Suprapubic skin (tissue), 4 donors: ENCODE measurements at regions not wholly inside any gene's neighbourhood (a gene's known extent, or its start where the extent isn't known, plus 50 kb on each side); places are given as distances from the start of the nearest gene placed in this dataset.

ENCODE experiments used
- DNase-seq, 2 donors: peaks; one replicate each; pipeline ENCODE4 v3.0.0-alpha.2; 2019; ENCODE audit warnings: low spot score in 2 of 2
- H3K27ac ChIP-seq: fragments of 200-600 bp; sonication (generic); one replicate; pipeline ENCODE4 v1.5.1; 2019
- H3K27me3 ChIP-seq: fragments of 200-600 bp; sonication (generic); one replicate; pipeline ENCODE4 v1.5.1; 2019
- H3K36me3 ChIP-seq: fragments of 200-600 bp; sonication (generic); one replicate; pipeline ENCODE4 v1.5.1; 2019
- H3K4me1 ChIP-seq: fragments of 200-600 bp; sonication (generic); one replicate; pipeline ENCODE4 v1.5.1; 2019
- H3K4me3 ChIP-seq: fragments of 200-600 bp; sonication (generic); one replicate; pipeline ENCODE4 v1.5.1; 2019; ENCODE audit warnings: mild to moderate bottlenecking
- H3K9me3 ChIP-seq: fragments of 200-600 bp; sonication (generic); one replicate; pipeline ENCODE4 v1.5.1; 2019
- EP300 ChIP-seq: sonication (generic); formaldehyde crosslinking; IDR thresholded peaks from one replicate; pipeline ENCODE4 v1.6.1; 2017; ENCODE audit warnings: antibody characterized with exemption
- POLR2A ChIP-seq, 2 donors: fragments of 450-650 bp; IDR thresholded peaks; one replicate each; pipeline ENCODE4 v1.6.1; 2017; ENCODE audit warnings: antibody characterized with exemption in 2 of 2, mild to moderate bottlenecking in 2 of 2, moderate library complexity in 2 of 2
- POLR2AphosphoS5 ChIP-seq, 3 donors: sonication (generic); formaldehyde crosslinking; IDR thresholded peaks; one replicate each; pipeline ENCODE4 v1.6.1; 2017; ENCODE audit warnings: antibody characterized with exemption in 3 of 3
- WGBS: methylation state at CpG from one replicate; pipeline ENCODE4 v1.1.5; 2018; 5-methylcytosine and 5-hydroxymethylcytosine counted together
- TF ChIP-seq, protein P1 (sequence below), 2 donors: fragments of 200-600 bp in 1 of 2; fragments of 450-650 bp in 1 of 2; sonication (generic) in 1 of 2; IDR thresholded peaks; one replicate each; pipeline ENCODE4 v1.5.1; 2016 to 2019; ENCODE audit warnings: antibody characterized with exemption in 2 of 2, mild to moderate bottlenecking in 1 of 2, moderate library complexity in 1 of 2

DNA sequence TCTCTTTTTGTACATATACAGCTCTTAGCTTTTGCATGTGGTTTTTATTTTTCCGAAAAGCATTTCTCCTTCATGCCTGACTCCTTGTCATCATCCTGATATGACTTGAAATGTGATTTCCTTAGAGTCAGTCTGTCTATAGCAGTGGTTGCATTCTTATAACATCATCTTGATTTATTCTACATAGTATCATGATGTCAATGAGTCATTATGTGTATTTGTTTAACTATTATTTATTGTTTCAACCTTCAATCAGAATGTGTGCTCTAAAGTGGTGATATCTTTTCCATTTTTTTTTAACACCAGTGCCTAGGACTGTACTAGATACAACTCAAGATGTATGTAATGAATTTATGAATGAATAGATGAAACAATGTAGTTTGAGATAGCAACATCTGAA is 354.9 kb upstream of the CDH8 start:
- DNase-seq, result no peak
- H3K36me3 ChIP-seq, result no peaks in the 10 kb centered on the region
- WGBS, result 70% methylated on average over 1 of the region's 1 CpG
- no peaks in the 10 kb centered on the region for H3K4me1 ChIP-seq
- no peaks in the 10 kb centered on the region for H3K27me3 ChIP-seq
- TF ChIP-seq POLR2AphosphoS5 (IDR thresholded peaks at IDR 0.05) (no peak), POLR2A (IDR thresholded peaks at IDR 0.05) (no peak), EP300 (no peak)
- TF ChIP-seq, protein P1, sequence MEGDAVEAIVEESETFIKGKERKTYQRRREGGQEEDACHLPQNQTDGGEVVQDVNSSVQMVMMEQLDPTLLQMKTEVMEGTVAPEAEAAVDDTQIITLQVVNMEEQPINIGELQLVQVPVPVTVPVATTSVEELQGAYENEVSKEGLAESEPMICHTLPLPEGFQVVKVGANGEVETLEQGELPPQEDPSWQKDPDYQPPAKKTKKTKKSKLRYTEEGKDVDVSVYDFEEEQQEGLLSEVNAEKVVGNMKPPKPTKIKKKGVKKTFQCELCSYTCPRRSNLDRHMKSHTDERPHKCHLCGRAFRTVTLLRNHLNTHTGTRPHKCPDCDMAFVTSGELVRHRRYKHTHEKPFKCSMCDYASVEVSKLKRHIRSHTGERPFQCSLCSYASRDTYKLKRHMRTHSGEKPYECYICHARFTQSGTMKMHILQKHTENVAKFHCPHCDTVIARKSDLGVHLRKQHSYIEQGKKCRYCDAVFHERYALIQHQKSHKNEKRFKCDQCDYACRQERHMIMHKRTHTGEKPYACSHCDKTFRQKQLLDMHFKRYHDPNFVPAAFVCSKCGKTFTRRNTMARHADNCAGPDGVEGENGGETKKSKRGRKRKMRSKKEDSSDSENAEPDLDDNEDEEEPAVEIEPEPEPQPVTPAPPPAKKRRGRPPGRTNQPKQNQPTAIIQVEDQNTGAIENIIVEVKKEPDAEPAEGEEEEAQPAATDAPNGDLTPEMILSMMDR (IDR thresholded peaks at IDR 0.05), result no peak
- no peak overlapping the region for H3K27ac ChIP-seq
- H3K4me3 ChIP-seq, result no peak overlapping the region
- no peaks in the 10 kb centered on the region for H3K9me3 ChIP-seq

DNA sequence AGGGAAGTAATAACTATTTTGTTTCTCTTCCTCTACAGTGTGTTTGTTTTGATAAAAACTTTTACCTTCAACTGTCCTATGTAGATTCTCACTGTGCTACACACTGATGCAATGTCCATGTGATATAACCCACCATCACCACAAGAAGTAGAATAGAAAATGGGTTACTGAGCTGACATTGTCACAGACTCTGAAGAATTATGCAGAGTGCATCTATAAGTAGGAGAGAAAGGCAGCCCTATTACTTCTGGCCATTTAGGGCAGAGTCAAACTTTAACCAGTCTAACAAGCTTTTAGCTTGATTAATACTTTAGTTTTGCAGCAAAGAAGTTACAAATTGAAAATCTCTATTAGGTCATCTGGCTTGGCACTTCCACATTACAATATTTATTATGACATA is 354.0 kb upstream of the CDH8 start:
- H3K4me1 ChIP-seq, result no peaks in the 10 kb centered on the region
- H3K9me3 ChIP-seq, result no peaks in the 10 kb centered on the region
- H3K4me3 ChIP-seq, result no peak overlapping the region
- DNase-seq, result no peak
- H3K27ac ChIP-seq, result no peak overlapping the region
- H3K27me3 ChIP-seq, result no peaks in the 10 kb centered on the region
- TF ChIP-seq POLR2A (IDR thresholded peaks at IDR 0.05) (no peak), EP300 (no peak), POLR2AphosphoS5 (IDR thresholded peaks at IDR 0.05) (no peak)
- TF ChIP-seq, protein P1 (IDR thresholded peaks at IDR 0.05), result no peak
- no peaks in the 10 kb centered on the region for H3K36me3 ChIP-seq

DNA sequence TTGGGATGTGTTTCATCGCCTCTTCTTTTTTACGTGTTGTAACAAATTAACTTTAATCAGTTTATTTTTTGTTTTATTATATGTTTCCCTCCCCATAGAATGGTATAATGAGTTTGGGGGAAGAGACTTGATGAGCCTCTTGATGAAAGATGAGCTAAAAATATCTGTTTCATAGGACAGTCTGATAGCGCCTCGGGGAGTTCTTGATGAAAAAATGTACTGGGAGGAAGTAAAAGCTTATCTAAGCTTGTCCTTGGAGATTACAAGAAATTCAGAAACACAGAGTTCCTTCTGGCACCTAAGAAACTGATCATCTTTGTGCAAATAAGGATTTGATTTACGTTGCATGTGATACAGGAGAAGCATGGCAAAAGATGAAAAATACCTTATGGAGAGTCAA is 350.2 kb upstream of the CDH8 start:
- DNase-seq, result no peak
- Histone ChIP-seq H3K4me1 (no peaks in the 10 kb centered on the region), H3K9me3 (no peaks in the 10 kb centered on the region), H3K27me3 (no peaks in the 10 kb centered on the region), H3K36me3 (no peaks in the 10 kb centered on the region), H3K27ac (no peak overlapping the region), H3K4me3 (no peak overlapping the region)
- TF ChIP-seq POLR2AphosphoS5 (IDR thresholded peaks at IDR 0.05) (no peak), EP300 (no peak), POLR2A (IDR thresholded peaks at IDR 0.05) (no peak)
- TF ChIP-seq, protein P1 (IDR thresholded peaks at IDR 0.05), result no peak
- WGBS, result 44% methylated on average over 5 of the region's 5 CpGs

DNA sequence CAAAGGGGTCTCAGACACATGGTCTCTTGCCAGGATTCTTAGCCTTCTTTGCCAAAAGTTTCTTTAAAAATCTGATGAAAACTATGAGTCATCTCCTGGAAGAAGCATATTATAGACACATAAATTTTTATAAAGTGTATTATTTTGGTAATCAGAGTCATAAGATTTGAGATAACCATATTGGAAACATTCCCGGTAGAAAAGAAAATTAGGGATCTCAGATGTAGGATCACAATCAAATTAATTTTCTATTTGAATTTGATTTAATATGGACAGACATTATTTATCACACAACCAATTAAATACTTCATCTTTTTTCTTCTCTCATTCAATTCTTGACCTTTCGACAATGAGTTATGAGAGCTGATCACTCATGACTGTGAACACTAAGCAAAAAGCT is 347.7 kb upstream of the CDH8 start:
- H3K36me3 ChIP-seq, result no peaks in the 10 kb centered on the region
- no peaks in the 10 kb centered on the region for H3K27me3 ChIP-seq
- no peak for DNase-seq
- no peak overlapping the region for H3K4me3 ChIP-seq
- WGBS, result 64% methylated on average over 2 of the region's 2 CpGs
- H3K27ac ChIP-seq, result no peak overlapping the region
- H3K9me3 ChIP-seq, result no peaks in the 10 kb centered on the region
- TF ChIP-seq POLR2AphosphoS5 (IDR thresholded peaks at IDR 0.05) (no peak), EP300 (no peak), POLR2A (IDR thresholded peaks at IDR 0.05) (no peak)
- H3K4me1 ChIP-seq, result no peaks in the 10 kb centered on the region

DNA sequence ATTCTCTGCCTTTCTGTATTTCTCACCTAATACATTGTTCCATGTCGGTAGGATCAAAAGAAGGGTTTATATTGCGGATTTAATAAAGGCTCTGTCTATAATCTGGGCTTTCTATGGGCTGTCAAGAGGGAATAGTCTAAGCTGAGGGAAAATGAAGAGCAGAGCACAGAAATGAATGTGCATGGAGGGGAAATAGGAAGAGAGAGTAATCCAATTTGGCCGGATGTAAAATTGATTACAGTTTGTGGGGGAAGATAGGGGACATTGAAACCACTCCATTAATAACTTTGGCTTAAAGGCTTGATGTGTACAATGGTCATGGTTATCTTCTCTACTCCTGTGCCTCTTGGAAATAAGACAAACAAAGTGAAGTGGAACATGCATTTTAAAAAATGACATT is 334.2 kb upstream of the CDH8 start:
- H3K4me1 ChIP-seq, result no peaks in the 10 kb centered on the region
- no peak overlapping the region for H3K27ac ChIP-seq
- H3K9me3 ChIP-seq, result no peaks in the 10 kb centered on the region
- H3K4me3 ChIP-seq, result no peak overlapping the region
- no peaks in the 10 kb centered on the region for H3K36me3 ChIP-seq
- H3K27me3 ChIP-seq, result no peaks in the 10 kb centered on the region
- 80% methylated on average over 3 of the region's 3 CpGs for WGBS
- no peak for TF ChIP-seq POLR2A (IDR thresholded peaks at IDR 0.05)
- TF ChIP-seq, protein P1 (IDR thresholded peaks at IDR 0.05), result no peak
- TF ChIP-seq POLR2AphosphoS5 (IDR thresholded peaks at IDR 0.05), result no peak
- no peak for TF ChIP-seq EP300
- DNase-seq, result no peak

DNA sequence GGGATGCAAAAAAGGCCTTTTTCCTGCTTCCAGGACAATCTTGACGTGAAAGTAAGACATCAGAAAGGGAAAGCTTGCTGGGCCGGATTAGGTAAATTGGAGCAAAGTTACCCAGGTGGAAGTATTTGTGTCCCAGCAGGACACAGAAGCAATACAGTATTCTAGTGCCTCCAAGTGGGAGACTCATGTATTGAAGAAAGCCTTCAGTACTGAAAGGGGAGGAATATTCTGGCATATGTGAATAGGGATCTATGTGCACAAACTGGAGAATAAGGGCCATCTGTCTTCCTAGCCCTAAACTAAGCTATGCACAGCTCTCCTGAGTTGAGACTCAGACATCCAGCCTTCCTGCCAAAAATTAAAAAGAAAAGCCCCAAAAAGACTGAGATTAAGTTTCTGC is 327.3 kb upstream of the CDH8 start:
- Histone ChIP-seq H3K4me3 (no peak overlapping the region), H3K36me3 (no peaks in the 10 kb centered on the region), H3K4me1 (no peaks in the 10 kb centered on the region), H3K27ac (no peak overlapping the region), H3K9me3 (no peaks in the 10 kb centered on the region), H3K27me3 (no peaks in the 10 kb centered on the region)
- TF ChIP-seq POLR2AphosphoS5 (IDR thresholded peaks at IDR 0.05) (no peak), POLR2A (IDR thresholded peaks at IDR 0.05) (no peak), EP300 (no peak)
- TF ChIP-seq, protein P1 (IDR thresholded peaks at IDR 0.05), result no peak
- 71% methylated on average over 2 of the region's 2 CpGs for WGBS
- no peak for DNase-seq
